Epithelial cell of esophagus (primary cell): ENCODE measurements at regions not wholly inside any gene's neighbourhood (a gene's known extent, or its start where the extent isn't known, plus 50 kb on each side); places are given as distances from the start of the nearest gene placed in this dataset.
"Not testable (repeated sequence)": the region's sequence is repeated elsewhere in the genome, so short reads cannot be mapped to it uniquely, and the experiment has no call there.

Experiments used
- DNase-seq: peaks from one replicate; pipeline ENCODE4 v3.0.0; 2010; ENCODE audit warnings: low read depth
- H3K4me3 ChIP-seq: 2 replicates; pipeline ENCODE4 v1.5.1; 2011; ENCODE audit warnings: mild to moderate bottlenecking, low read length, control low read depth
- TF ChIP-seq, protein P1 (sequence below): IDR thresholded peaks from 2 replicates; pipeline ENCODE4 v1.5.1; 2011; ENCODE audit warnings: low read depth, mild to moderate bottlenecking, low read length, control low read depth, inconsistent platforms; ENCODE audit not compliant: insufficient read depth; ENCODE audit errors: missing control alignments

DNA sequence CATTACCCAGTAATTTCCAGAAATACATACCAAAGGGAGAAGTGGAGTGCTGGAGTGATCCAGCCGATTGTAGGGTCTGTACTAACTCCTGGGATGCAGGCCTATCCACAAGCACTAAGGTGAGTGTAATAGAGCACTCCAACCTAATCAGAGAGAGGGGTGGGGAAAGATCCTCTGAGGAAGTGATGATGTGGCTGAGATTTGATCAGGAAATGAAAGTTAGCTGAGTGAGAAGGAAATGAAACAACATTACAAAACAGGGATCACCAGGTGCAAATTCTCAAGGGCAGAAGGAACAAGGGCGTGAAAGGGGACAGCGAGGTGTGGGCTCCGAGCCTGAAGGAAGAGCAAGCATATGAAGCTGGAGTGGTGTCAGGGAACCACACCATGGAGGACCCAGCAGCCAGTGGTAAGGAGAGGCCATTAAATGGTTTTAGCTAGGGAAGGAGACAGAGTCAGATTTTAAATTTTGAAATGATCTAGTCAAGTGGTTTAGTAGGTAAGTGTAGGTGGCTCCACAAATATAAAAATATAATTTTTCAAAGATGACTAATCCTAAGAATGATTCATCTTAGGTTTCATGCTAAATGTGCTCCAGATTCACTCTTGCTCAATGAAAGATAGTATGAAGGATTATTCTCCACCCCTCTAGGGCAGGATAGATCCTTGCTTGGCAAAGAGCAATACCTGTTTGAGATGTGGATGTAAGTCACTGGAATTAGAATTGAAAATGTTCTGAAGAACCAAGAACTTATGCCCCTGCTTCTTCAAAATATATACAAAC is 348.7 kb downstream of the TBL1XR1 start:
- no peak overlapping the region for H3K4me3 ChIP-seq
- peak; percentile 80 for DNase-seq
- TF ChIP-seq, protein P1, sequence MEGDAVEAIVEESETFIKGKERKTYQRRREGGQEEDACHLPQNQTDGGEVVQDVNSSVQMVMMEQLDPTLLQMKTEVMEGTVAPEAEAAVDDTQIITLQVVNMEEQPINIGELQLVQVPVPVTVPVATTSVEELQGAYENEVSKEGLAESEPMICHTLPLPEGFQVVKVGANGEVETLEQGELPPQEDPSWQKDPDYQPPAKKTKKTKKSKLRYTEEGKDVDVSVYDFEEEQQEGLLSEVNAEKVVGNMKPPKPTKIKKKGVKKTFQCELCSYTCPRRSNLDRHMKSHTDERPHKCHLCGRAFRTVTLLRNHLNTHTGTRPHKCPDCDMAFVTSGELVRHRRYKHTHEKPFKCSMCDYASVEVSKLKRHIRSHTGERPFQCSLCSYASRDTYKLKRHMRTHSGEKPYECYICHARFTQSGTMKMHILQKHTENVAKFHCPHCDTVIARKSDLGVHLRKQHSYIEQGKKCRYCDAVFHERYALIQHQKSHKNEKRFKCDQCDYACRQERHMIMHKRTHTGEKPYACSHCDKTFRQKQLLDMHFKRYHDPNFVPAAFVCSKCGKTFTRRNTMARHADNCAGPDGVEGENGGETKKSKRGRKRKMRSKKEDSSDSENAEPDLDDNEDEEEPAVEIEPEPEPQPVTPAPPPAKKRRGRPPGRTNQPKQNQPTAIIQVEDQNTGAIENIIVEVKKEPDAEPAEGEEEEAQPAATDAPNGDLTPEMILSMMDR = no peak

DNA sequence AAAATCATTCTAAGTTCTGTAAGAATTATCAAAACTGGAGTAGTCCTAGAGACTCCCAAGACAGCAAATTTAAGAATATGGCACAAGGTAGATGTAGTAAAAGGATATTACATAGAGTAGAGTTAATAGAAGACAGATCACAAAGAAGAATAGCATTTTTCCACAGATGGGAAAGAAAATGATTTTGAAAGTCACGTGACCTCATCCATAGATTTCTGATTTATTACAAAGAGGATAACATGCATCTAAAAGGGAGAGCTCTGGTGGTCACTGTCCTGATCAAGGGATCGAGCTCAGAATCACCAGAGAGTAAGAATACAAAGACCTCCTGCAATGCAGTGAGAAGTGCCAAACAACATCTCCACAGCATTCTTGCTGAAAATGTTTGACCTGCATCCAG is 354.4 kb downstream of the TBL1XR1 start:
- no peak for DNase-seq
- TF ChIP-seq, protein P1 = no peak
- H3K4me3 ChIP-seq = no peak overlapping the region

DNA sequence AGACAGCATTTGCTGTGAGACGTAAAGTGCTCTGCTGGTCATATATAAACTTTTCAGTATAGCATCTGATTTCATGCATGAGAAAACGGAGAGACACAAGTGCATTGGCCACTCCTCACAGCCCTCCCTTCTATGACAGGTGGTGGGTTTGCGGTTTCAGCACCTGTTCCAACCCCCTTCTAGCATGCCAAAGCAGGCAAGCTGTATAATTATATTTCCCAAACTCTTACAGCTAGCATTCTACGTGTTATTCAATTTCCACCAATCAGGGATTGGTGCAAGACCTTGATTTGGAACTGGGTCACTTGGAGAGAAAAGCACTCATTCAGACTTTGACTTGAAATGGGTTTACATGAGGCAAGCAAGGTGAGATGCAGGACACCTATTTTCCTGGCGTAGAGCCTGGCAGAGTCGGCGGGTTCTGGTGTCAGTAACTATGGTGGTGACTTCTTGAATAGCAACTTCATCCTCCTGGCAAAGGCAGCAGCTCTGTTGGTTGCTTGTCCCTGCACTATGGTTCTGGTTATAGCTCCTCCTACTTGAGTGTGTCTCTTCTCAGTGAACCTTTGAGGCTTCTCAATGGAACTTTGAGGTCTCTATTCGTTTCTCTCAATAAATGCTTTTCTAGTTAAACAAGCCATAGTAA is 356.5 kb downstream of the TBL1XR1 start:
- TF ChIP-seq, protein P1 = no peak
- no peak for DNase-seq
- no peak overlapping the region for H3K4me3 ChIP-seq

DNA sequence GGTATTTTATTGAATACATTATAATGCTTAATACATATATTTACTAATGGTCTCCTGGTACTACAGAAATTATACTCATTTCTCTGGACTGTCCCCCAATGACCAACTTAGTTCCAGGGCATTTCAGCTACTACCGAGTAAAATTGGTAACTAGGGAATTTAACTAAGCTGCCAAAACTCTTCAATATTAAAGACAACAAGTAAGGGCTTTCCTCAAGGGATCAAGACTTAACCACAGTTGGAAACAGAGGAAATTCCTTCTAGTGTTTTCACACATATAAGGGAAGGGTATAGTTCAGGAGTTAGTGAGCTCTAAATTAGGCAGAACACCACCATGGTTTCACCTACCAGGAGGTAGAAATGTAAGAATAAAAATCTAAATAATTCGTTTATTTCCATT is 357.4 kb downstream of the TBL1XR1 start:
- DNase-seq = no peak
- TF ChIP-seq, protein P1 = no peak

DNA sequence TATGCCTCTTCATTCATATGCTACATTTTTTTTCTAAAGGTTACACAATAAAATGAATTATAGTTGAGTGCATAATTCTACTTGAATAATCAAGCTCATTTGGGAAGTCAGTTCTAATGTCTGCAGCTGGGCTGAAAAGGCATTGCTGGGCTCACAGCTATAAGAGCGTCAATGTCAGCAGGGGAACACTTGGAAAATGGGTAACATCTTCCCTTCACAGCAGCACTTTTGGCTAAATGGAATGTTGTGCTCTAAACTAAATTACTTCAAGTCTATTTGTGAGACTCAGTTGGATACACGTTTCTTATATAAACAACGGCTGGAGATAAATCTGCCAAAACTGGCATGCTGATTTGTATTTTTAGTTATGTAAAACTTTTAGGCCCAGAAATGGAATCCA is 357.8 kb downstream of the TBL1XR1 start:
- DNase-seq = no peak
- TF ChIP-seq, protein P1 = no peak
- H3K4me3 ChIP-seq = no peak overlapping the region

More for the DNA sequence above, 357.4 kb downstream of the TBL1XR1 start:
- no peak overlapping the region for H3K4me3 ChIP-seq

DNA sequence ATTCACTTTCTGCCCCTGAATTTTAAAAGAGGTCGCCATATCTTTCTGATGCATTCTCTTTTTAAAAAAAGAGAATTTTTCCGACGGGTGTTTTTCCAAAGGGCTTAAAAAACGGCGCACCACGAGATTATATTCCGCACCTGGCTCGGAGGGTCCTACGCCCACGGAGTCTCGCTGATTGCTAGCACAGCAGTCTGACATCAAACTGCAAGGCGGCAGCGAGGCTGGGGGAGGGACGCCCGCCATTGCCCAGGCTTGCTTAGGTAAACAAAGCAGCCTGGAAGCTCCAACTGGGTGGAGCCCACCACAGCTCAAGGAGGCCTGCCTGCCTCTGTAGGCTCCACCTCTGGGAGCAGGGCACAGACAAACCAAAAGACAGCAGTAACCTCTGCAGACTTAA is 370.0 kb downstream of the TBL1XR1 start:
- not testable (repeated sequence) for DNase-seq, H3K4me3 ChIP-seq

DNA sequence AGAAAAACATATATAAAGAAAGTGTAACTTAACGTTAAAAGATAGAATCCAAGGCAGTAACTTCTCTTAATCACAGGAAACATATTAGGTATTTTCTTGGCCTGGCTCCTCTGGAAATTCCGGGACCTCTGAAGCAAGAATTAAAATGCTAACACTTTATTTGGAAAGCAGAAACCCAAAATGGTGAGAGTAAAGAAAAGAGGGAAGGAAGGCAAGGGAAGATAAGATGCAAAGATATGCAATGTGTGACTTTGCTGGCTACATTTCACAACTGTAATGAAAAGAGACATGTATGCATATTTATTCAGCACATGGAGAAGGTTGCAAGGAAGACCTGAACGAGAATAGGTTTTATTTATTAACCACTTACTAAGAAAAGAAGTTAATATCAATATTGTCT is 372.5 kb downstream of the TBL1XR1 start:
- TF ChIP-seq, protein P1 = no peak
- no peak overlapping the region for H3K4me3 ChIP-seq
- no peak for DNase-seq
